IMR-90 (cell line): ENCODE measurements at regions not wholly inside any gene's neighbourhood (a gene's known extent, or its start where the extent isn't known, plus 50 kb on each side); places are given as distances from the start of the nearest gene placed in this dataset.
A peak's percentile ranks its signal among the peaks of the same experiment; 100 is the strongest.

Experiments
- ATAC-seq: fragments of 200-7000 bp; cut with Tn5 transposase; 2 replicates; pipeline ENCODE4 v1.9.1; 2020; ENCODE audit warnings: low read depth, mild to moderate bottlenecking, moderate library complexity
- BruUV-seq: library from RNA; stranded (reverse); fragments of 400-500 nt; replicated peaks from 2 replicates; lab custom pipeline; 2021; lab: Mats Ljungman, UMichigan
- CTCF ChIA-PET: fragments of 300-600 bp; formaldehyde crosslinking; extraction: SDS; loops from one replicate; lab custom pipeline; 2021; ENCODE audit warnings: antibody characterized with exemption; lab: Yijun Ruan, JAX
- POLR2A ChIA-PET: fragments of 300-600 bp; sonication (Branson Sonifier 250); formaldehyde crosslinking; loops from one replicate; lab custom pipeline; 2022; ENCODE audit warnings: antibody characterized with exemption; ENCODE audit not compliant: unreplicated experiment; lab: Charles Lee
- DNase-seq: peaks from one replicate; pipeline ENCODE4 v3.0.0; 2013
- H2AFZ ChIP-seq: replicated peaks from 2 replicates; pipeline ENCODE3; 2013; ENCODE audit warnings: low read length, mild to moderate bottlenecking; ENCODE audit not compliant: poor library complexity
- H2AK5ac ChIP-seq: 2 replicates; pipeline ENCODE4 v1.6.1; 2013; ENCODE audit warnings: low read depth, low read length, inconsistent platforms
- H2AK9ac ChIP-seq: replicated peaks from 2 replicates; pipeline ENCODE3; 2013; ENCODE audit warnings: mild to moderate bottlenecking, low read depth, low read length, moderate library complexity; ENCODE audit not compliant: poor library complexity
- H2BK120ac ChIP-seq: 2 replicates; pipeline ENCODE4 v1.6.1; 2013; ENCODE audit warnings: low read depth, low read length, inconsistent platforms
- H2BK15ac ChIP-seq: 3 replicates; pipeline ENCODE4 v1.6.1; 2013; ENCODE audit warnings: low read depth, low read length, inconsistent platforms
- H2BK20ac ChIP-seq: 2 replicates; pipeline ENCODE4 v1.6.1; 2013; ENCODE audit warnings: low read depth, mild to moderate bottlenecking, inconsistent platforms, low read length, moderate library complexity
- H2BK5ac ChIP-seq: 2 replicates; pipeline ENCODE4 v1.6.1; 2013; ENCODE audit warnings: mild to moderate bottlenecking, low read depth, low read length, inconsistent platforms; ENCODE audit not compliant: poor library complexity, severe bottlenecking
- H3K14ac ChIP-seq: replicated peaks from 2 replicates; pipeline ENCODE4 v1.6.1; 2013; ENCODE audit warnings: low read depth, low read length, inconsistent platforms
- H3K18ac ChIP-seq: 2 replicates; pipeline ENCODE4 v1.6.1; 2013; ENCODE audit warnings: low read depth, low read length, control low read depth
- H3K23ac ChIP-seq: 2 replicates; pipeline ENCODE4 v1.6.1; 2013; ENCODE audit warnings: low read depth, low read length, inconsistent platforms
- H3K27ac ChIP-seq: 2 replicates; pipeline ENCODE4 v1.5.1; 2013; ENCODE audit warnings: mild to moderate bottlenecking, control low read depth, low read length; ENCODE audit not compliant: insufficient read depth
- H3K27me3 ChIP-seq: 2 replicates; pipeline ENCODE4 v1.6.1; 2013; ENCODE audit warnings: low read length; ENCODE audit not compliant: control insufficient read depth, insufficient read depth
- H3K36me3 ChIP-seq: 2 replicates; pipeline ENCODE4 v1.6.1; 2013; ENCODE audit warnings: low read length, mixed read lengths; ENCODE audit not compliant: control insufficient read depth, insufficient read depth
- H3K4ac ChIP-seq: 2 replicates; pipeline ENCODE4 v1.6.1; 2013; ENCODE audit warnings: low read depth, low read length, inconsistent platforms
- H3K4me1 ChIP-seq: 2 replicates; pipeline ENCODE4 v1.6.1; 2013; ENCODE audit warnings: low read length, mixed read lengths; ENCODE audit not compliant: control insufficient read depth, insufficient read depth
- H3K4me2 ChIP-seq: 2 replicates; pipeline ENCODE4 v1.6.1; 2013; ENCODE audit warnings: low read depth, mild to moderate bottlenecking, control low read depth, low read length, moderate library complexity
- H3K4me3 ChIP-seq: 2 replicates; pipeline ENCODE4 v1.5.1; 2013; ENCODE audit warnings: low read depth, mild to moderate bottlenecking, control low read depth, low read length, moderate library complexity; ENCODE audit not compliant: insufficient read depth
- H3K56ac ChIP-seq: 2 replicates; pipeline ENCODE4 v1.6.1; 2013; ENCODE audit warnings: low read length, inconsistent platforms; ENCODE audit not compliant: insufficient read depth; ENCODE audit errors: extremely low read depth
- H3K79me1 ChIP-seq, 2 experiments: 2 replicates each; pipeline ENCODE4 v1.6.1; 2013; ENCODE audit warnings: low read length in 2 of 2, inconsistent platforms in 1 of 2, low read depth in 1 of 2
- H3K9ac ChIP-seq: 2 replicates; pipeline ENCODE4 v1.6.1; 2013; ENCODE audit warnings: low read depth, low read length, control low read depth
- H3K9me1 ChIP-seq: 2 replicates; pipeline ENCODE4 v1.6.1; 2013; ENCODE audit warnings: low read length, inconsistent platforms; ENCODE audit not compliant: insufficient read depth
- H3K9me3 ChIP-seq: 2 replicates; pipeline ENCODE4 v1.6.1; 2013; ENCODE audit warnings: low read length; ENCODE audit not compliant: control insufficient read depth, insufficient read depth
- H4K20me1 ChIP-seq: 2 replicates; pipeline ENCODE4 v1.6.1; 2013; ENCODE audit warnings: low read length, inconsistent platforms; ENCODE audit not compliant: insufficient read depth
- H4K5ac ChIP-seq: 2 replicates; pipeline ENCODE4 v1.6.1; 2013; ENCODE audit warnings: mild to moderate bottlenecking, low read depth, low read length, control low read depth
- H4K8ac ChIP-seq, 2 experiments: 2 replicates each; pipeline ENCODE4 v1.6.1; 2013; ENCODE audit warnings: low read depth in 2 of 2, low read length in 2 of 2, control low read depth in 1 of 2, inconsistent platforms in 1 of 2
- H4K91ac ChIP-seq: 2 replicates; pipeline ENCODE4 v1.6.1; 2013; ENCODE audit warnings: low read depth, low read length, inconsistent platforms; ENCODE audit not compliant: insufficient read depth
- CHD1 ChIP-seq: IDR thresholded peaks from 2 replicates; pipeline ENCODE4 v1.6.1; 2012; ENCODE audit warnings: low read depth, low read length, improper control_type of control experiment
- MXI1 ChIP-seq: IDR thresholded peaks from 2 replicates; pipeline ENCODE4 v1.6.1; 2012; ENCODE audit warnings: low read depth, mild to moderate bottlenecking, low read length, moderate library complexity, borderline replicate concordance
- NFE2L2 ChIP-seq: fragments of 150-350 bp; IDR thresholded peaks from 2 replicates; pipeline ENCODE4 v1.6.1; 2016; ENCODE audit warnings: low read depth, mild to moderate bottlenecking, low read length
- RFX5 ChIP-seq: IDR thresholded peaks from 2 replicates; pipeline ENCODE4 v1.8.0; 2012; ENCODE audit warnings: low read depth, mild to moderate bottlenecking, low read length, moderate library complexity
- SMC3 ChIP-seq: fragments of 150-350 bp; IDR thresholded peaks from 2 replicates; pipeline ENCODE4 v1.6.1; 2016; ENCODE audit warnings: low read depth, mild to moderate bottlenecking, antibody characterized with exemption, low read length, moderate library complexity
- USF2 ChIP-seq: fragments of 150-350 bp; IDR thresholded peaks from 2 replicates; pipeline ENCODE4 v1.6.1; 2017; ENCODE audit warnings: mild to moderate bottlenecking, antibody characterized with exemption, low read length, low read depth
- WGBS, 2 experiments: methylation state at CpG; one replicate each; pipeline versions ENCODE4 v1.1.5 to v1.1.7; 2013; ENCODE audit warnings: missing lambda C conversion rate in 2 of 2; ENCODE audit not compliant: insufficient read length in 1 of 2; ENCODE audit errors: extremely low coverage in 2 of 2; 5-methylcytosine and 5-hydroxymethylcytosine counted together
- dilution Hi-C: fragments of 300-500 bp; cut with HindIII; formaldehyde crosslinking; loops from one replicate; pipeline ENCODE4 v1.14.3; 2018; ENCODE audit warnings: low sequenced_read_pairs; ENCODE audit not compliant: unreplicated experiment
- in situ Hi-C: fragments of 300-500 bp; cut with MboI; formaldehyde crosslinking; loops from 3 replicates; pipeline ENCODE4 v1.14.3; 2019; ENCODE audit warnings: low sequenced_read_pairs, inconsistent platforms, mixed read lengths
- intact Hi-C: fragments of 100-400 bp; cut with micrococcal nuclease; formaldehyde crosslinking; loops from 2 replicates; pipeline ENCODE4 v1.10.0; 2022

DNA sequence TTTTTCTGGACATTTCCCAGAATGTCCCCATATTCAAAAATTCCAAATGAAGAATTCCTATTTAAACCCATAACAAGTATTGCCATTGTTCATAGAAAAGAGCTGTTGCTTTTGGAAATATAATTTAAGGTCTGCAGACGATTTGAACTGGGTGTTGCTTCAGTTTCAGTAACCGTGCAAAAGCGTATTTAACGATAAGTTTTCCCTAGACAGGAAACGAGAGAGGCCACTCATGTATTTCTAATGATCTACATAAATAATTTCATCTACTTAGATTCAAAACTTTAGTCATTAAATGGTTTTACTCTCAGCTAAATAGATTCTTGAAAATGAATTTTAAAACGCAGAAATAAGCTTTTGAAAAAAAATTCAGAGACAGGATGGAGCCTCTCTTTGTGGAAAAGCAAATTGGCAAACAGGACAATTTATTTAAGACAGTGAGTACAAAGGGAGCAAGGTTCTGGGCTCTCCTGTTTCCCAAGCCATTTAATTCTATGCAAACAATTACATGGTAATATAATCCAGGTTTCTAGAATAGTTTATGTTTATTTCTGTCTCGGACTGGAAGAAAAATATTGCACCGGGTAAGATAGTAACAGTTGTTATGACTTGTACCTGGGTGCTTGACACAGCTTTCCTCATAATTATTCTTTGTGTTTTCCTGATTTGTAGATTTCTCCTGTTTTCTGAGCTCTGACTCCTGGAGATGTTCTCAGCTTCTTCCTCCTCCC is 263.0 kb downstream of the BAMBI start:
- dilution Hi-C loops (no loop called here), in situ Hi-C loops (no loop called here), intact Hi-C loops (no loop called here)
- Histone ChIP-seq H2AK5ac (no peak overlapping the region), H4K8ac (0 out of 4 replicates have a peak overlapping the region, but pooled peaks of 1 of the 2 experiments have one; percentile 17), H2AFZ (no peak overlapping the region), H3K27me3 (peaks cover 4% of the 10 kb centered on the region), H3K79me1 (no peaks in the 10 kb centered on the region), H4K91ac (no peak overlapping the region), H3K56ac (no peak overlapping the region), H2BK120ac (no peak overlapping the region), H2BK20ac (no peak overlapping the region), H3K14ac (no peak overlapping the region), H3K36me3 (no peaks in the 10 kb centered on the region), H2BK15ac (no peak overlapping the region), H3K27ac (no peak overlapping the region), H3K9ac (no peak overlapping the region), H2BK5ac (no peak overlapping the region), H3K23ac (no peak overlapping the region), H4K5ac (no peak overlapping the region), H3K4ac (no peak overlapping the region), H4K20me1 (no peaks in the 10 kb centered on the region), H3K4me1 (peaks cover 6% of the 10 kb centered on the region; the same call in 1 of the 2 replicates), H3K4me3 (no peak overlapping the region), H3K18ac (no peak overlapping the region), H3K9me1 (no peaks in the 10 kb centered on the region), H3K4me2 (no peak overlapping the region), H3K9me3 (no peaks in the 10 kb centered on the region), H2AK9ac (no peak overlapping the region)
- ChIA-PET POLR2A (no interaction called here), CTCF (interaction anchor here (0.7 kb wide), 1 partner anchor 127 kb away, joined by 3 read pairs; no protein-coding TSS in a partner anchor)
- DNase-seq (no peak), ATAC-seq (no peak)
- TF ChIP-seq NFE2L2 (no peak), RFX5 (no peak), USF2 (no peak), CHD1 (no peak), MXI1 (no peak), SMC3 (no peak)
- no TSS peak for BruUV-seq
- WGBS, 2 experiments, result no CpG with 5 or more reads among the region's 8 CpGs
